KOPT-K1 (cell line): ENCODE measurements at regions not wholly inside any gene's neighbourhood (a gene's known extent, or its start where the extent isn't known, plus 50 kb on each side); places are given as distances from the start of the nearest gene placed in this dataset.

Source experiments
- H3K27ac ChIP-seq: fragments of 200-600 bp; sonication (generic); 2 replicates; pipeline ENCODE4 v1.5.1; 2016; ENCODE audit warnings: antibody characterized with exemption, mild to moderate bottlenecking, low read depth, low read length; ENCODE audit not compliant: poor library complexity, severe bottlenecking
- H3K36me3 ChIP-seq: fragments of 200-600 bp; sonication (generic); 2 replicates; pipeline ENCODE4 v1.5.1; 2017; ENCODE audit warnings: antibody characterized with exemption, mild to moderate bottlenecking, low read length, moderate library complexity; ENCODE audit not compliant: insufficient read depth
- H3K9me3 ChIP-seq: fragments of 200-600 bp; sonication (generic); 2 replicates; pipeline ENCODE4 v1.5.1; 2017; ENCODE audit warnings: antibody characterized with exemption, low read length, mild to moderate bottlenecking; ENCODE audit not compliant: insufficient read depth, poor library complexity, severe bottlenecking

GRCh38 chr5:158159621-158160020 is 300.7 kb upstream of the CLINT1 start:
- Histone ChIP-seq H3K27ac (no peak overlapping the region), H3K9me3 (no peaks in the 10 kb centered on the region), H3K36me3 (no peaks in the 10 kb centered on the region)

- no peak overlapping the region for H3K27ac ChIP-seq
- no peaks in the 10 kb centered on the region for H3K9me3 ChIP-seq
- H3K36me3 ChIP-seq = no peaks in the 10 kb centered on the region
Measured at GRCh38 chr5:158155811-158156505, 297.0 kb upstream of the CLINT1 start.

GRCh38 chr5:158155067-158155466 is 296.1 kb upstream of the CLINT1 start:
- no peak overlapping the region for H3K27ac ChIP-seq
- H3K9me3 ChIP-seq = no peaks in the 10 kb centered on the region
- H3K36me3 ChIP-seq = no peaks in the 10 kb centered on the region

- Histone ChIP-seq H3K36me3 (no peaks in the 10 kb centered on the region), H3K27ac (no peak overlapping the region), H3K9me3 (no peaks in the 10 kb centered on the region)
Measured at GRCh38 chr5:158154226-158155005, 295.5 kb upstream of the CLINT1 start.

- Histone ChIP-seq H3K9me3 (no peaks in the 10 kb centered on the region), H3K27ac (no peak overlapping the region)
Measured at GRCh38 chr5:158153508-158153907, 294.6 kb upstream of the CLINT1 start.

GRCh38 chr5:158152136-158152535 is 293.2 kb upstream of the CLINT1 start:
- H3K27ac ChIP-seq = no peak overlapping the region
- H3K36me3 ChIP-seq = no peaks in the 10 kb centered on the region
- no peaks in the 10 kb centered on the region for H3K9me3 ChIP-seq

More at GRCh38 chr5:158153508-158153907, 294.6 kb upstream of the CLINT1 start:
- no peaks in the 10 kb centered on the region for H3K36me3 ChIP-seq

- no peak overlapping the region for H3K27ac ChIP-seq
- no peaks in the 10 kb centered on the region for H3K9me3 ChIP-seq
- H3K36me3 ChIP-seq = no peaks in the 10 kb centered on the region
Measured at GRCh38 chr5:158147227-158147626, 288.3 kb upstream of the CLINT1 start.

- no peaks in the 10 kb centered on the region for H3K36me3 ChIP-seq
- no peak overlapping the region for H3K27ac ChIP-seq
- no peaks in the 10 kb centered on the region for H3K9me3 ChIP-seq
Measured at GRCh38 chr5:158145827-158146226, 286.9 kb upstream of the CLINT1 start.

- no peaks in the 10 kb centered on the region for H3K36me3 ChIP-seq
- no peak overlapping the region for H3K27ac ChIP-seq
- no peaks in the 10 kb centered on the region for H3K9me3 ChIP-seq
Measured at GRCh38 chr5:158143081-158143480, 284.1 kb upstream of the CLINT1 start.

- no peak overlapping the region for H3K27ac ChIP-seq
- H3K36me3 ChIP-seq = no peaks in the 10 kb centered on the region
- no peaks in the 10 kb centered on the region for H3K9me3 ChIP-seq
Measured at GRCh38 chr5:158142156-158142555, 283.2 kb upstream of the CLINT1 start.

GRCh38 chr5:158140120-158140731 is 281.3 kb upstream of the CLINT1 start:
- no peaks in the 10 kb centered on the region for H3K9me3 ChIP-seq
- no peak overlapping the region for H3K27ac ChIP-seq
- no peaks in the 10 kb centered on the region for H3K36me3 ChIP-seq

GRCh38 chr5:158139161-158139560 is 280.2 kb upstream of the CLINT1 start:
- H3K27ac ChIP-seq = no peak overlapping the region
- H3K36me3 ChIP-seq = no peaks in the 10 kb centered on the region
- no peaks in the 10 kb centered on the region for H3K9me3 ChIP-seq

GRCh38 chr5:158135682-158136179 is 276.8 kb upstream of the CLINT1 start:
- no peaks in the 10 kb centered on the region for H3K36me3 ChIP-seq
- no peak overlapping the region for H3K27ac ChIP-seq

GRCh38 chr5:158133369-158133768 is 274.4 kb upstream of the CLINT1 start:
- Histone ChIP-seq H3K9me3 (no peaks in the 10 kb centered on the region), H3K36me3 (no peaks in the 10 kb centered on the region), H3K27ac (no peak overlapping the region)

More at GRCh38 chr5:158135682-158136179, 276.8 kb upstream of the CLINT1 start:
- H3K9me3 ChIP-seq = no peaks in the 10 kb centered on the region

GRCh38 chr5:158127536-158127935 is 268.6 kb upstream of the CLINT1 start:
- no peak overlapping the region for H3K27ac ChIP-seq
- no peaks in the 10 kb centered on the region for H3K36me3 ChIP-seq
- H3K9me3 ChIP-seq = no peaks in the 10 kb centered on the region
